GM21717 (cell line): ENCODE measurements at regions not wholly inside any gene's neighbourhood (a gene's known extent, or its start where the extent isn't known, plus 50 kb on each side); places are given as distances from the start of the nearest gene placed in this dataset.
"Not testable (repeated sequence)": the region's sequence is repeated elsewhere in the genome, so short reads cannot be mapped to it uniquely, and the experiment has no call there.

Experiments used
- ATAC-seq: cut with Tn5 transposase; IDR thresholded peaks from one replicate; pipeline ENCODE4 v1.9.1; 2021; ENCODE audit warnings: mild to moderate bottlenecking, moderate library complexity; ENCODE audit not compliant: unreplicated experiment

- no peak for ATAC-seq
Observed at GRCh38 chr9:2425676-2426075, 195.9 kb upstream of the VLDLR start.

GRCh38 chr9:2427120-2427891 is 194.3 kb upstream of the VLDLR start:
- ATAC-seq: no peak

- no peak for ATAC-seq
Observed at GRCh38 chr9:2439957-2440356, 181.6 kb upstream of the VLDLR start.

GRCh38 chr9:2443933-2444332 is 177.7 kb upstream of the VLDLR start:
- ATAC-seq: not testable (repeated sequence)

- ATAC-seq: no peak
Observed at GRCh38 chr9:2448193-2448738, 173.3 kb upstream of the VLDLR start.

GRCh38 chr9:2453106-2453505 is 168.5 kb upstream of the VLDLR start:
- no peak for ATAC-seq

GRCh38 chr9:2453701-2454100 is 167.9 kb upstream of the VLDLR start:
- no peak for ATAC-seq

- no peak for ATAC-seq
Observed at GRCh38 chr9:2459756-2460155, 161.8 kb upstream of the VLDLR start.

- no peak for ATAC-seq
Observed at GRCh38 chr9:2461892-2462291, 159.7 kb upstream of the VLDLR start.

- no peak for ATAC-seq
Observed at GRCh38 chr9:2464624-2465023, 157.0 kb upstream of the VLDLR start.

GRCh38 chr9:2465516-2465915 is 156.1 kb upstream of the VLDLR start:
- ATAC-seq: no peak

GRCh38 chr9:2465921-2466460 is 155.6 kb upstream of the VLDLR start:
- ATAC-seq: peak; percentile 99

- ATAC-seq: no peak
Observed at GRCh38 chr9:2466703-2467102, 154.9 kb upstream of the VLDLR start.

- no peak for ATAC-seq
Observed at GRCh38 chr9:2469681-2470221, 151.8 kb upstream of the VLDLR start.

GRCh38 chr9:2473681-2474080 is 147.9 kb upstream of the VLDLR start:
- ATAC-seq: no peak

- ATAC-seq: no peak
Observed at GRCh38 chr9:2477755-2478154, 143.8 kb upstream of the VLDLR start.

- no peak for ATAC-seq
Observed at GRCh38 chr9:2478421-2478820, 143.2 kb upstream of the VLDLR start.

GRCh38 chr9:2479056-2479565 is 142.5 kb upstream of the VLDLR start:
- ATAC-seq: no peak

GRCh38 chr9:2480255-2480837 is 141.2 kb upstream of the VLDLR start:
- ATAC-seq: no peak

- ATAC-seq: no peak
Observed at GRCh38 chr9:2481216-2481615, 140.4 kb upstream of the VLDLR start.

GRCh38 chr9:2486988-2487387 is 134.6 kb upstream of the VLDLR start:
- ATAC-seq: no peak
